GM12865 (cell line): ENCODE measurements at regions not wholly inside any gene's neighbourhood (a gene's known extent, or its start where the extent isn't known, plus 50 kb on each side); places are given as distances from the start of the nearest gene placed in this dataset.

Source experiments
- DNase-seq: peaks from one replicate; pipeline ENCODE4 v3.0.0; 2010; ENCODE audit warnings: low read depth
- H3K4me3 ChIP-seq: 2 replicates; pipeline ENCODE4 v1.5.1; 2011; ENCODE audit warnings: mild to moderate bottlenecking, low read depth, low read length, control low read depth
- TF ChIP-seq, protein P1 (sequence below): IDR thresholded peaks from 2 replicates; pipeline ENCODE4 v1.5.1; 2011; ENCODE audit warnings: low read length, control low read depth, low read depth, inconsistent platforms; ENCODE audit not compliant: insufficient read depth; ENCODE audit errors: missing control alignments

DNA sequence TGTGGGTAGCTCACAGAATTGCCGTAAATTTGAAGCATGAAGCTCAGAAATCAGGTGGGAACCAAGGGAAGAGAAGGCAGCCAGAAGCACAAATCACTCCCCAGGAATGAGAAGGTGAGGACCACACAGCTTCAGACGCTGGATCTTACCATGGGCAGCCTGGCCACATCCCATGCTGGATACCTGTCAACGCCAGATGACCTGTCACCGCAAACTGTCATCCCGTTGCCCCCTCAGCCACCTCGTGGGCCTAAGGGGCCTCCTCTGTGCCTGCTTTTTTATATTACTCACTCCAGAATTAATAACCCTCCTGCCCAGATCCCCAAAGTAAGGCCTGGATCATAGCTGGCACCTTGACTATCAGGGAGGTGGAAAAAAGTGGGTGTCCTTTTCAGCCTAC lies 82.3 kb upstream of the KCNK12 start:
- no peak overlapping the region for H3K4me3 ChIP-seq
- TF ChIP-seq, protein P1, sequence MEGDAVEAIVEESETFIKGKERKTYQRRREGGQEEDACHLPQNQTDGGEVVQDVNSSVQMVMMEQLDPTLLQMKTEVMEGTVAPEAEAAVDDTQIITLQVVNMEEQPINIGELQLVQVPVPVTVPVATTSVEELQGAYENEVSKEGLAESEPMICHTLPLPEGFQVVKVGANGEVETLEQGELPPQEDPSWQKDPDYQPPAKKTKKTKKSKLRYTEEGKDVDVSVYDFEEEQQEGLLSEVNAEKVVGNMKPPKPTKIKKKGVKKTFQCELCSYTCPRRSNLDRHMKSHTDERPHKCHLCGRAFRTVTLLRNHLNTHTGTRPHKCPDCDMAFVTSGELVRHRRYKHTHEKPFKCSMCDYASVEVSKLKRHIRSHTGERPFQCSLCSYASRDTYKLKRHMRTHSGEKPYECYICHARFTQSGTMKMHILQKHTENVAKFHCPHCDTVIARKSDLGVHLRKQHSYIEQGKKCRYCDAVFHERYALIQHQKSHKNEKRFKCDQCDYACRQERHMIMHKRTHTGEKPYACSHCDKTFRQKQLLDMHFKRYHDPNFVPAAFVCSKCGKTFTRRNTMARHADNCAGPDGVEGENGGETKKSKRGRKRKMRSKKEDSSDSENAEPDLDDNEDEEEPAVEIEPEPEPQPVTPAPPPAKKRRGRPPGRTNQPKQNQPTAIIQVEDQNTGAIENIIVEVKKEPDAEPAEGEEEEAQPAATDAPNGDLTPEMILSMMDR: no peak
- DNase-seq: no peak

DNA sequence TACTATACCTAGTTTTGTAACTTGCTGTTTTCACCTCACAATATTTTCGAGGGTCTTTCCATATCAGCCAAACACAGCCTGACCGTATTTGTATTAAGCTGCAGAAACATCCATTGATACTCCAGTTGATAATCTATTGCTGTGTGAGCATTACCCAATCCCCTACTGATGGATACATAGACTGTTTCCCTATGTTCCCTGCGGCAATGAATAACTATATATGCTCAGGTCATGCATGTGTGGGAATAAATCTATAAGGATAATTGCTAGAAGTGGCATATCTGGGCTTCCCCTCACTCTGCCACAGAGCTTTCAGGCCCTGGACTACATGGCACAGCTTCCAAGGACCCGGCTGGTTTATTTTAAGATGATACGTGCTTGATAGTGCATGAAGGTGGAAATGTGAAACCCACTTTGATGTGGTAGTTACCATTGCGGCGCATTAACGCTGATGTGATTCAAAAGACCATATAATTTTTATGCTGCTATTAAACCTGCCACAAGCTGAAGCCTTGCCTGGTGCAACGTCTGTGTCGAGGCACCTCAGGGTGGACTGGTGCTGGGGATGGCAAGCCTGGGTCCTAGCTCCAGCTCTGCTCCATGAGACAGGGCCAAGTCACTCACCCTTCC lies 81.4 kb upstream of the KCNK12 start:
- no peak for DNase-seq

GRCh38 chr2:47651296-47651695 lies 80.5 kb upstream of the KCNK12 start:
- DNase-seq: no peak
- no peak overlapping the region for H3K4me3 ChIP-seq
- TF ChIP-seq, protein P1: no peak

More for the DNA sequence above, 81.4 kb upstream of the KCNK12 start:
- H3K4me3 ChIP-seq: no peak overlapping the region
- TF ChIP-seq, protein P1: no peak

- no peak overlapping the region for H3K4me3 ChIP-seq
- no peak for DNase-seq
- TF ChIP-seq, protein P1: no peak
Measured at GRCh38 chr2:47650001-47650535, 79.3 kb upstream of the KCNK12 start.

DNA sequence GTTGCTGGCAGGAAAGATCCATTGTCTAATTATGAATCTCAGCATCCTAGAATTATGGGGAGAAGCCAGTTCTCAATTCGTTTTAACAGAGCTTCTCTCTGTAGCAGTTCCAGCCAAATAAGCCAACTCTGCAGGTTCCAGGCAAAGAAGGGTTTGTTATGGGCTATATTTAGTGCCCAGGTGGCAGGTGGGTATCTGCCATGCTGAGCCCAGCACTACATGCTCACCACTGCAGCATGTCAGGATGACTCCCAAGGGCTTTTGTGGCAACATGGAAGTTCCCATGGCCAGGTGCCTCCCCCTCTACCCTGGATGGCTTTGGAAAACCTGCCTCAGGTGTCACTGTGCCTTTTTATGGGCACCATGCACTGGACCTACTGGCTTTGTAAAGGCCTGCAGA lies 74.5 kb upstream of the KCNK12 start:
- H3K4me3 ChIP-seq: no peak overlapping the region
- TF ChIP-seq, protein P1: no peak
- DNase-seq: no peak

GRCh38 chr2:47644351-47644750 lies 73.6 kb upstream of the KCNK12 start:
- no peak for DNase-seq
- TF ChIP-seq, protein P1: no peak
- H3K4me3 ChIP-seq: no peak overlapping the region

GRCh38 chr2:47641366-47641765 lies 70.6 kb upstream of the KCNK12 start:
- DNase-seq: no peak
- TF ChIP-seq, protein P1: no peak
- no peak overlapping the region for H3K4me3 ChIP-seq
